Ovary (tissue), 3 donors: ENCODE measurements at regions not wholly inside any gene's neighbourhood (a gene's known extent, or its start where the extent isn't known, plus 50 kb on each side); places are given as distances from the start of the nearest gene placed in this dataset.

Experiments
- POLR2A ChIP-seq: fragments of 450-650 bp; IDR thresholded peaks from one replicate; pipeline ENCODE4 v1.6.1; 2017; ENCODE audit warnings: antibody characterized with exemption, mild to moderate bottlenecking, moderate library complexity
- TF ChIP-seq, protein P1 (sequence below), 3 donors: fragments of 450-650 bp in 2 of 3; fragments of 200-600 bp in 1 of 3; IDR thresholded peaks; one replicate each; pipeline versions ENCODE4 v1.5.1 to v1.8.0; 2016 to 2022; ENCODE audit warnings: antibody characterized with exemption in 3 of 3, mild to moderate bottlenecking in 1 of 3
- donor health status: DM: no; HTN: no; CAD: no.

- TF ChIP-seq, protein P1, sequence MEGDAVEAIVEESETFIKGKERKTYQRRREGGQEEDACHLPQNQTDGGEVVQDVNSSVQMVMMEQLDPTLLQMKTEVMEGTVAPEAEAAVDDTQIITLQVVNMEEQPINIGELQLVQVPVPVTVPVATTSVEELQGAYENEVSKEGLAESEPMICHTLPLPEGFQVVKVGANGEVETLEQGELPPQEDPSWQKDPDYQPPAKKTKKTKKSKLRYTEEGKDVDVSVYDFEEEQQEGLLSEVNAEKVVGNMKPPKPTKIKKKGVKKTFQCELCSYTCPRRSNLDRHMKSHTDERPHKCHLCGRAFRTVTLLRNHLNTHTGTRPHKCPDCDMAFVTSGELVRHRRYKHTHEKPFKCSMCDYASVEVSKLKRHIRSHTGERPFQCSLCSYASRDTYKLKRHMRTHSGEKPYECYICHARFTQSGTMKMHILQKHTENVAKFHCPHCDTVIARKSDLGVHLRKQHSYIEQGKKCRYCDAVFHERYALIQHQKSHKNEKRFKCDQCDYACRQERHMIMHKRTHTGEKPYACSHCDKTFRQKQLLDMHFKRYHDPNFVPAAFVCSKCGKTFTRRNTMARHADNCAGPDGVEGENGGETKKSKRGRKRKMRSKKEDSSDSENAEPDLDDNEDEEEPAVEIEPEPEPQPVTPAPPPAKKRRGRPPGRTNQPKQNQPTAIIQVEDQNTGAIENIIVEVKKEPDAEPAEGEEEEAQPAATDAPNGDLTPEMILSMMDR (IDR thresholded peaks at IDR 0.05): no peak
- TF ChIP-seq POLR2A: no peak
These were observed 766.5 kb downstream of the SATB2 start for GRCh38 chr2:198691236-198691635.
